GM18868 (cell line): ENCODE measurements at regions not wholly inside any gene's neighbourhood (a gene's known extent, or its start where the extent isn't known, plus 50 kb on each side); places are given as distances from the start of the nearest gene placed in this dataset.

Experiments used
- ATAC-seq: cut with Tn5 transposase; IDR thresholded peaks from one replicate; pipeline ENCODE4 v1.9.1; 2021; ENCODE audit warnings: mild to moderate bottlenecking, moderate library complexity; ENCODE audit not compliant: unreplicated experiment

GRCh38 chr13:73684750-73685149 is 449.5 kb downstream of the KLF12 start:
- ATAC-seq, result no peak

DNA sequence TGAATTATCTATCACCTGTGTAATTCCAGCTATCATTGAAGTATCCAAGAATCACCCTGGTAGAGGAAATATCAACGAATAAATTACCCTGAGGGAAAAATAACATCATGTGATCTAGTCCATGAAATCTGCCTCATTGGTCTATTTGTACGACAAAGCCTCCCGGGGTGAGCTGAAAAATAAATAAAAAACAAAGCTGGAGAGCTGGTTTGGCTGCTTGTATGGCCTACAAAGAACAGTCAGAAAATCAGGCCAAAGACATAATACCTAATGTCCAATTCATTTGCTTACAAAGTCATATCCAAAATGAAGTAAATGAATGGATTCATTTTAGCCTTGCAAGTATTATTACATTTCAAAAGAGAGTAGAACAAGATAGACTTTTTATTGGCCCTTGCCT is 449.9 kb downstream of the KLF12 start:
- ATAC-seq, result no peak

DNA sequence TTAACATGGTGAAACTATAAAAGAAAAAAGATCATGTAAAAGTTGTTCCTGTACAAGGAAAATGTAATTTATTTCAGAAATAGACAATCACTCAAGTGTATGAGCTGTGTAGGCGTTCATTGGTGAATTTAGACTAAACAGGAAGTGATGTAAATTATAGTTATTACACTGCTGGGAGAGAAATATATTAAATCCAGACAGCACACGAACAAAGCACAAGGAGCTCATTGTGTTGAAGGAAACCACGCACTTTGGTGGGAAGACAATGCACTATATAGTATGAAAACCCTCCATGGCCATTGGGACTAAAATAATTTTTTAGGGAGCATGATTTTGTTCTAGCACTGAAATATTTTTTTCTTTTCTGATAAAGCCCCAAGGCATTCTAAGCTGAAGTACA is 450.5 kb downstream of the KLF12 start:
- no peak for ATAC-seq

DNA sequence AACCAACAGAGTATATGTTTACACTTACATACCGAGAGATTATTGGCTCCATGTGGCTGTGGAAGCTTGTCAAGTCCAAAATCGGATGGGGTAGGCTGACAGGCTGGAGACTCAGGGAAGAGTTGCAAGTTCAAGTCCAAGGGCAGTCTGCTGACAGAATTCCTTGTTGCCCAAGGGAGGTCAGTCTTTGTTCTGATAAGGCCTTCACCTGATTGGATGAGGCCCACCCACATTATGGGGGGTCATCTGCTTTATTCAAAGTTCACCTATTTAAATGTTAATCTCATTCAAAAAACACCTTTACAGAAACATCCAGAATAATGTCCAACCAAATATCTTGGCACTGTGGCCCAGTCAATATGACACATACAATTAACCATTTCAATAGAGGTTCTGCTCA is 452.4 kb downstream of the KLF12 start:
- no peak for ATAC-seq

DNA sequence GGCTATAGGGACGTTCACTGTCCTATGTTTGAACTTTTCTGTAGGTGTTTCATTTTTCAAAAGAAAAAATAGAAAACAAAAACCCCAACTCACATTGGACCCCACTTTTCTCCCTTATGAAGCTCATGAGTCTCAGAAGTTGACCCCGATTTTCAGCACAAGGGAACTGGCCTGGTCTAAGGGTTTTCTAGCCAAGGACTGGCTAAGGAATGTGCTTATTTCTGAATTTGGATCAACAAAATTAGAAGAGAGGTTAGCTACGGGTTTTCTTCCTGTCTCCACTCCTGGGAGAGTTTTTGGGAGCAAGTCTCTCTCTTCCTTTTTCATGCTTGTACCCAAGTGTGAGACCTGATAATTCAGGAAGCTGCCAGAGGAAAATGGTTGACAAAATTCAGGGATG is 453.2 kb downstream of the KLF12 start:
- no peak for ATAC-seq

DNA sequence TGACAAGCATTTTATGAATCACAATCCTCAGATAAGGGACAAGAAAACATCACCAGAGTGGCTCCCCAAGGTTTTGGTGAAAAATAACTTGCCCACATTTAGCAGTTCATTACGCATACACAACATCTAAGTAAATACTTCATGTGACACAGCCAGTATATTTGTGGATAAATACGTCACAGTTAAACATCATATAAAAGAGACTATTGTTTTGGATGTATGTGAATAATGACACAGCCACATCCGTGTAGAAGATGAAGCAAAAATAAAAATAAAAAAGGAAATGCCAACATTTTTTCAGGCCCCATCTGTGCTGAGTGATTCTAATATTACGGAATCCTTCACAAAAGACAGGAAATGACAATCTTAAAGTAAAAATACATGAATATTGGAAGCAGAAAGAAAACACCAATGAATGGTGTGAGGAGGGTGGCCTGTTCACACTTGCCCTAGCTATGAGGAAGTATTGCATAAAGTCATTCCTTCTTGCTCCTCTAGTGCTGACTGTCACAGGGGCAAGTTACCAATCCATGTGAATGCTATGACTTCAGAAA is 457.1 kb downstream of the KLF12 start:
- no peak for ATAC-seq

DNA sequence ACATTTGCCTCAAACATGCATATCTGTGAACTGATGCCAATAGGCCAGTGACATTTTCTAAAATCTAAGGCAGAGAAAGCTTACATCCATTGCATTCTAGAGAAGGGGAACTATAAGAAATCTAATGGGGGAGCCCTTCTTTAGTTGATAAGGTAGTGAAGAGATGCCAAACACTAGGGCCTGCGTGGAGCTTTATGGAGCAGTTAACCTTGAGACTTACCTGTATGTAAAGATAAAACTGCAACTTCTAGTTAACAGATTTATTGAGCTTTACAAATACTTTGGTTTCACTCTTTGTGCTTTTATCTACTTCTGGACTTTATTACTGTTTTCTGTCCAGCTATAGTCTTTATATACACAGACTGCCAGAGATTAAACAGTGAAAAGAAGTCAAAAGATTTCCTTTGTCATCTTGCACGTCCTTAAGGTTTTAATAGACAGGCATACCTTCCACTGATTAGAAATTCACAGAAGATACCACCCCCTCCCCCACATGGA is 457.6 kb downstream of the KLF12 start:
- no peak for ATAC-seq

DNA sequence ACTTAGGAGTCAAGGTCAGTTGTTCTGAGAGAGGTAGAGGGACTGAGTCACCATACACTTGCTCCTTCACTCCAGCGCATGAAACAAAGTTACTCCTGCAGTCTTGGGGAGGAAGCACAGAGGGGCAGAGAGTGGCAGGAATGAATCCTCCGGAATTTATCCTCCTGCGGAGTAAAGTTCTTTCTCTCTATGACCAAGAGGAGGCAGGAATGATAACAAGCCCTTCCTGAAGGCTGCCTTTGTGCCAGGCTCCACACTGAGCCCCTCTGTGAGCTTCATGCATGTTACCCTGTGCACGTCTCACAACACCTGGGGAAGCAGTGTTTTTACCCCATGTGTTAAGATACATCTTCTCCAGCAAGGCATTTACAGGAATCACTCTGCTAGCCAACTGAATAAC is 458.4 kb downstream of the KLF12 start:
- no peak for ATAC-seq

DNA sequence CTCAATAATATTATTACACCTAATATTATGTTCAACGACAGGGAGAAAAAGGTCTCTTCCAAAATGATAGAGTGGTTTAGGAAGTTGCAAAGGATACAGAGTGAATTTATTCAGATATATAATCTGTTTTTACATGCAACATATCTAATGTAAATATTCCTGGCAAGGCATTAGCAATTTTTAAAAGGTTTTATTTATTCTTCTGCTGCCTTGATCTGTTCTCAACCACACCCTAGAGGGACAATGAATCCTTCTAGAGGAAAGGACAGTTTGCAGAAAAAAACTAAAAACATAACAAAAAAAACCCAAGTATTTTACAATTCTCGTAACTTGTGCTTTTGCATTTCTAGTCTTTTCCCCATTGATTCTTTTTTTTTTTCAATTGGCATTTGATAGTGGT is 459.6 kb downstream of the KLF12 start:
- no peak for ATAC-seq

- ATAC-seq, result no peak
Observed at GRCh38 chr13:73673931-73674330, 460.3 kb downstream of the KLF12 start.

GRCh38 chr13:73672492-73672891 is 461.7 kb downstream of the KLF12 start:
- no peak for ATAC-seq

GRCh38 chr13:73671732-73672131 is 462.5 kb downstream of the KLF12 start:
- no peak for ATAC-seq

GRCh38 chr13:73671011-73671410 is 463.2 kb downstream of the KLF12 start:
- ATAC-seq, result no peak

- ATAC-seq, result no peak
Observed at GRCh38 chr13:73667756-73668155, 466.4 kb downstream of the KLF12 start.

DNA sequence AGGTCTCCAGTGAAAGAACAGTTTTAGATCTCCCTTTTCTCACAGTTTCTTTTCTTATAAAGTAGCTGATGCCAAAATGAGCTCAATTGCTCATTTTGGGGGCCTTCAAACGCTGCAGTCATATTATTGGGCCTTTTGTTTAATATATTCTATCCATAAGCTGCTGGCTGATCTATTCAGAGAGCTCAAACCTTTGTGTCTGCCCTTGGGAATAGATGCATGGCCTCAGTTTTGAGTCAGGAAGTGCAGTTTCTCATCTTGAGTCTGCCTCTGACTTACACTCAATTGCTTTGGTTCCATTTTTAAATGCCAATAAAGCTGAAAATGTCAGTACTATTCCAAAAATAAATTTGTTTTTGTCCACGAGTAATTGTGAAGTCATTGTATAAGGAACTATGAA is 468.9 kb downstream of the KLF12 start:
- no peak for ATAC-seq

GRCh38 chr13:73664851-73665250 is 469.4 kb downstream of the KLF12 start:
- ATAC-seq, result no peak

DNA sequence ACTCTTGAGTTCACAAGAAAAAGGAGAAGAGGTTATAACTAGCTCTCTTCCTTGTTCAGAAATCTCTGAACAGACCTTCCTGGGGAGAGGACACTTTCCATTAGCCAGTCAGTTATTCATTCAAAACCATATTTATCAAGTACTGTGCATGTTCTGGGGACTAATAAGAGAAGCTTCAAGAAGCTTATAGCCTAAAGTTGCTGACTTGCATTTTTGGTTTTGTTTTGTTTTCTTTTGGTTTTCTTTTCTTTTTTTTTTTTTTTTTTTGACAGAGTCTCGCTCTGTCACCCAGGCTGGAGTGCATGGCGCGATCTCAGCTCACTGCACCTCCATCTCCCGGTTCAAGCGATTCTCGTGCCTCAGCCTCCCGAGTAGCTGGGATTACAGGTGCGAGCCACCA is 471.4 kb downstream of the KLF12 start:
- ATAC-seq, result no peak

DNA sequence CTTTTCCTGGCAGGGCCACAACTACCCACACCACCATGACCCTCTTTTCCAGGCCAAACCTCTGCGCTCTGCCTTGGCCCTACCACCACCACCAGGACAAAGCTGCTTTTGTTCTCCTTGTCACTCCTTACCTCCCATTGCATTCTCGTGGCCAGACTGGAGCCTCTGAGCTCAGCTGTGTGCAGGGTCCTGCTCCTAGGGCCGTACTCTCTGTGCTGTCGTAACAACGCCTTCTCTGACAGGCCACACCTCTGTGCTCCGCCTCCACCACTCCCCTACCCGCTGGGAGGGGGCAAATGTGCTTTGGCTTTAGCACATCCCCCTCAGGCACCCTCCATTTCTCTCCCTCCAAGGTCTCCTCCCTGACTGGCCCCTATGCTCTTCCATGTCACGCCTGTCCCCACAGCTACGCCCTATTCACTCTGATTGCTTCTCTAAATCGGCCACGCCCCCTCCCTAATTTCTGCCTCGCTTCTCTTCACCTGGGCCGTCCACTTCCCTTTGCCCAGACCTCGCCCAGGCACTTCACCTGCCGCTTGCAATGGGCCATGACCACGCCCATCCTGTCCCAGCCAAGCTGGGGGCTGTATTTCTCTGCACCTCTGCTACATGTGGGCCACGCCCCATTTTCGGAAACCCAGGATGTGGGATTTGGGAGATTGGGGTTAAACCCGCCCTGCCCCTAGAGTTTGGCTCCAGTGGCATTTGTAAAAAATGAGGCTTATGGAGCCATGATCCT is 472.3 kb downstream of the KLF12 start:
- ATAC-seq, result no peak

DNA sequence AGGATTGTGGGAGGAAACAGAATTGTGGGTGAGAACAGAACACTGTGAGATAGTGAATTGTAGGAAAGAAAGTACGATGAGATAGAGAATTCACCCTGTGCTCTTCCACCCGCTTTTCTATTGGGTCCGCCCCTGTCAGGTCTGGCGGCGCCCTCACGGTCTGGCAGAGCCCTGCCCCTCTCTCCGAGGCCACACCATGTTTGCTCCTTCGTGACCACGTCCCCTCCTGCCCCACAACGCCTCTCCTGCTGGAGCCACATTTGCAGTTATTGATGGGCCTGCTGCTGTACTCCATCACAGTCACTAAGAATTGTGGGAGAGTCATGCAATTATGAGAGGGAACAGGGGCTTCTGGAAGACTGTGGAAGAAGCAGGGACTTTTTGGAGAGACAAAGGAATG is 473.1 kb downstream of the KLF12 start:
- no peak for ATAC-seq

DNA sequence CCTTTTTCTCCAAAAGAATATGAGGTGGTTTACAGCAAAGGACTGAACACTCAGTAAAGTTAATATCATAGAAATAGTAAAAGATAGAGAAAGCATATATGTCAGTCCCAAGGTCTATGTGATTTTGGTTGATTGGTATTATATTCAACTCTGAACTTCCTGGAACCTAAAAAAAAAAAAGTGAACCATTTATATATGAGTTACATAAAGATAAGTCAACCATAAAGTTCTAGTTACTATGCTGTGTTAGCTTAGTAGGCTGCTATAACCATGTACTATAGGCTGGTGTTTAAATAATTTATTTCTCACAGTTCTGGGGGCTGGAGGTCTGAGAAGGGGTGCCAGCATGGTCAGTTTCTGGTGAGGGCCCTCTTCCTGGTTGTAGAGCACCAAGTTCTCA is 475.6 kb downstream of the KLF12 start:
- ATAC-seq, result no peak

GRCh38 chr13:73657821-73658540 is 476.2 kb downstream of the KLF12 start:
- ATAC-seq, result no peak

DNA sequence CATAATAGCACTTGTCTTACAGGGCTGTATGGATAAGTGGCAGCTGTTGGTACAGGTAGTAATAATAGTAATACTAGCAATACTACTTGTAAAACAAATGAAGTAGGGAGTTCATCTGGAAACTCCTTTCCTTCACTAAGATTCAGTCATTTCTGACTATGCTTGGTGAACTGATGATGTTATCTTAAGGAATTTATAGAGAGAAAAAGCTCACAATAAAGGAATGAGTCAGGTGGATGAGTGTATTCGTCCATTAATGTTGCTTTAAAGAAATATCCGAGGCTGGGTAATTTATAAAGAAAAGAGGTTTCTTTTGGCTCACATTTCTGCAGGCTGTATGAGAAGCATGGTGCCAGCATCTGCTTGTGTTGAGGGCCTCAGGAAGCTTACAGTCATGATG is 477.3 kb downstream of the KLF12 start:
- no peak for ATAC-seq
